ENCODE measurements at regions not wholly inside any gene's neighbourhood (a gene's known extent, or its start where the extent isn't known, plus 50 kb on each side); places are given as distances from the start of the nearest gene placed in this dataset.

DNA sequence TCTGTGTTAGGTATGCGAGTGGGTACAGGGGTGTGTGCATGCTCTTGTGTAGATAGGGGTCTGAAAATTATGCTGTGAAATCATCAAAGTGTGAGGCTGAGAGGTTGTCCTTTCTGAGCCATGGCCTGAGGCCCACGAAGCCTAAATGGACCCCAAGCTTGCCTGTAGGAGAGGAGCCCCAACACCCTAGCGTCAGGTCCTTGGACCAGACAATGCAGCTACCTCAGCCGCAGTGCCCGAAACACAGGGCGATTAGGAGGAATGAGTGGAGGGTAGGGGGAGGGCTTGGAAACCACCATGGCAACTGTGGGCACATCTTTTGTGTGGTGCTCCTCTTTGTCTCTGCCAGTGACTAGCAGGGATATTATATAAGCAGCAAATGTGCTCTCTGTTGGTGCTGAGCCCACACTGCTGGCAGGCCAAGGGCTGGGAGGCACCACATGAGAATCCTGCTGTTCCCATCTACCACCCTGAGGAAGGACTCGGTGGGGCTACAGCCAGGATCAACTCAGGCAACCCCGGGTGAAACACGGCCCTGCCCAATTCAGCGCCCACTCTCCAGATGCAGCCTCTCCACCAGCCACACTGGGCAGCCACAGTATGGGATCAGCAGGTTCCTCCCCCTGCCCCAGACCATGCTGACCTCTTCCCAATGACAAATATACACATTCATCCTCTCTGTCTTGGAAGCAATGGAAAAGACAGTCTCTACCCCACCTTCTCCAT is 84.6 kb upstream of the FSTL4 start:
- TF ChIP-seq, protein P1, sequence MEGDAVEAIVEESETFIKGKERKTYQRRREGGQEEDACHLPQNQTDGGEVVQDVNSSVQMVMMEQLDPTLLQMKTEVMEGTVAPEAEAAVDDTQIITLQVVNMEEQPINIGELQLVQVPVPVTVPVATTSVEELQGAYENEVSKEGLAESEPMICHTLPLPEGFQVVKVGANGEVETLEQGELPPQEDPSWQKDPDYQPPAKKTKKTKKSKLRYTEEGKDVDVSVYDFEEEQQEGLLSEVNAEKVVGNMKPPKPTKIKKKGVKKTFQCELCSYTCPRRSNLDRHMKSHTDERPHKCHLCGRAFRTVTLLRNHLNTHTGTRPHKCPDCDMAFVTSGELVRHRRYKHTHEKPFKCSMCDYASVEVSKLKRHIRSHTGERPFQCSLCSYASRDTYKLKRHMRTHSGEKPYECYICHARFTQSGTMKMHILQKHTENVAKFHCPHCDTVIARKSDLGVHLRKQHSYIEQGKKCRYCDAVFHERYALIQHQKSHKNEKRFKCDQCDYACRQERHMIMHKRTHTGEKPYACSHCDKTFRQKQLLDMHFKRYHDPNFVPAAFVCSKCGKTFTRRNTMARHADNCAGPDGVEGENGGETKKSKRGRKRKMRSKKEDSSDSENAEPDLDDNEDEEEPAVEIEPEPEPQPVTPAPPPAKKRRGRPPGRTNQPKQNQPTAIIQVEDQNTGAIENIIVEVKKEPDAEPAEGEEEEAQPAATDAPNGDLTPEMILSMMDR (IDR thresholded peaks at IDR 0.05) = no peak
- Mint-ChIP-seq H3K4me3 (ENCODE audit: unreplicated experiment) (no peak overlapping the region), H3K27ac (ENCODE audit: unreplicated experiment) (no peak overlapping the region), H3K27me3 (ENCODE audit: low read depth) (peaks cover 17% of the 10 kb centered on the region), H3K36me3 (ENCODE audit: low read depth) (no peaks in the 10 kb centered on the region), H3K4me1 (ENCODE audit: low read depth) (no peaks in the 10 kb centered on the region), H3K9me3 (ENCODE audit: low read depth) (no peaks in the 10 kb centered on the region)
- DNase-seq (ENCODE audit: low spot score) = no peak

DNA sequence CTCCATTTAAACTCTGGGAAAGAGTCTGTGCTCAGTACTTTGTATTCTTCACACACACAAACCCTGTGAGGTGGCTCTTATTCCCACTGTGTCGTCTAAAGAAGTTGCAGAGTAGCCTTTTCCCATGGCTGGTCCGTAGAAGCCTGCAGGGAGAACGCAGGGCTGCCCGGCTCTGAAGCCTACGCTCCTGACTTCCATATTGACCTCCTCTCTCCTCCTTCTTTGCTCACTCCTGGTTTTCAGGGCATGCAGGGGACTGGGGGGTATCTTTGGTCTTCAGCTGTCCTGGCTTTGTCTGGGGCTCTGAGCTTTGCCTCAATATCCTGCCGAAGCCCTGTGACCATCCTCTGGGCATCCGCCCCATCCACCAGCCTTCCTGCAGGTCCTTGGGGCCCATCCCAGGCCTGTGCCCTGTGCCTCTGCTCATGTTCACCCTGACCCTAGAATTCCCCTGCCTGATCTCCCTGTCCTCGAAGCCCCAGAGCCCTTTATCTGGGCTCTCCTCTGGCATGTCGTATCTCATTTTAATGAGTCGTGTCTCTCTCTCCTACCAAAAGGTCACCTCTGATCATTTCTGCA is 83.8 kb upstream of the FSTL4 start:
- H3K27me3 Mint-ChIP-seq (ENCODE audit: low read depth) = peaks cover 21% of the 10 kb centered on the region
- no peak for DNase-seq (ENCODE audit: low spot score)
- no peaks in the 10 kb centered on the region for H3K4me1 Mint-ChIP-seq (ENCODE audit: low read depth)
- H3K9me3 Mint-ChIP-seq (ENCODE audit: low read depth) = no peaks in the 10 kb centered on the region
- no peak overlapping the region for H3K4me3 Mint-ChIP-seq (ENCODE audit: unreplicated experiment)
- H3K36me3 Mint-ChIP-seq (ENCODE audit: low read depth) = no peaks in the 10 kb centered on the region
- TF ChIP-seq, protein P1 (IDR thresholded peaks at IDR 0.05) = no peak
- no peak overlapping the region for H3K27ac Mint-ChIP-seq (ENCODE audit: unreplicated experiment)

DNA sequence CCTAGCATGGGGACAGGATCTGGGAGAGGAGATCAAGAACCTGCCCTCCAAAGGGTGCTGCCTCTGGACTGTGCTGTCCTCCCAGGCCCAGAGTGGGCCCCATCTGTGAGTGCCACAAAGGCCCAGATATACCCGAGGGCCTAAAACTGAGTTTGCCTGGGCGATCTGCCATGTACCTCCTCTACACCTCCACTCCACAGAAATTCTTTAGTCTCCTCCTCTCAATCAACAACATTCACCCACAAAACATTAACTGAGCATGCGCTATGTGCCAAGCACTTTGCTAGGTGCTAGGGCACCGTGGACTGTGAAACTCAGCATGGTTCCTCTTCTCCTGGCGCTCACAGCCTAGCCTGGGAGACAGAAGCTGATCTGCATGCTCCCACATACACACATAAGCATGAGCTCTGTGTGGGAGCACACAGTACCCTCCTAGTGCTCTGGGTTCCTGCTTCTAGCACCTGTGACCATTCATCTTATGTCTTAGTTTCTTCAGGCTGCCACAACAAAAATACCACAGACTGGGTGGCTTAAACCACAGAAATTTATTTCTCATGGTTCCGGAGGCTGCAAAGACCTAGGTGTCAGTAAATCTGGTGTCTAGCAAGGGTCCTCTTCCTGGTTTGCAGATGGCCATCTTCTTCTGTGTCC is 82.0 kb upstream of the FSTL4 start:
- no peaks in the 10 kb centered on the region for H3K36me3 Mint-ChIP-seq (ENCODE audit: low read depth)
- H3K27ac Mint-ChIP-seq (ENCODE audit: unreplicated experiment) = no peak overlapping the region
- peaks cover 29% of the 10 kb centered on the region for H3K27me3 Mint-ChIP-seq (ENCODE audit: low read depth)
- no peaks in the 10 kb centered on the region for H3K9me3 Mint-ChIP-seq (ENCODE audit: low read depth)
- no peak overlapping the region for H3K4me3 Mint-ChIP-seq (ENCODE audit: unreplicated experiment)
- no peak for DNase-seq (ENCODE audit: low spot score)
- H3K4me1 Mint-ChIP-seq (ENCODE audit: low read depth) = no peaks in the 10 kb centered on the region
- TF ChIP-seq, protein P1 (IDR thresholded peaks at IDR 0.05) = no peak

DNA sequence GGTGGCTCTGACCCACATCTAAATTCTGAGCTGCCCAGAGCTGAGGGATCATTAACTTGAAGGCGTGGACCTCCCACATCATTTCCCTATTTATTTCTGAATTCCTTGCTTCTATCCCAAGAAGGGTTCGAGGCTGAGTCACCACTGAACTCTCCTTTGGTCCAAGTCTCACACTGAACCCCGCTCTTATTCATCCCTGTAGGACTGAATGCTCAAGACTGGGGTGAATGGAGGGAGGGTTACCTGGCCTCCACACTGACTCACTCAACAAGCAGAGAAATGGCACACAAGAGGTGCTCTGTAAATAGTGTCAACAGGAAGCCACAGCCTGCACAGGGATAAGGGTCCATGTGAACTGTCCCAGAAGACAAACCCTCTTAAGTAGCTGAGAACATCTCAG is 79.1 kb upstream of the FSTL4 start:
- Mint-ChIP-seq H3K27ac (ENCODE audit: unreplicated experiment) (no peak overlapping the region), H3K4me3 (ENCODE audit: unreplicated experiment) (no peak overlapping the region), H3K36me3 (ENCODE audit: low read depth) (no peaks in the 10 kb centered on the region), H3K4me1 (ENCODE audit: low read depth) (no peaks in the 10 kb centered on the region), H3K27me3 (ENCODE audit: low read depth) (peaks cover 32% of the 10 kb centered on the region), H3K9me3 (ENCODE audit: low read depth) (no peaks in the 10 kb centered on the region)
- no peak for DNase-seq (ENCODE audit: low spot score)
- TF ChIP-seq, protein P1 (IDR thresholded peaks at IDR 0.05) = no peak

DNA sequence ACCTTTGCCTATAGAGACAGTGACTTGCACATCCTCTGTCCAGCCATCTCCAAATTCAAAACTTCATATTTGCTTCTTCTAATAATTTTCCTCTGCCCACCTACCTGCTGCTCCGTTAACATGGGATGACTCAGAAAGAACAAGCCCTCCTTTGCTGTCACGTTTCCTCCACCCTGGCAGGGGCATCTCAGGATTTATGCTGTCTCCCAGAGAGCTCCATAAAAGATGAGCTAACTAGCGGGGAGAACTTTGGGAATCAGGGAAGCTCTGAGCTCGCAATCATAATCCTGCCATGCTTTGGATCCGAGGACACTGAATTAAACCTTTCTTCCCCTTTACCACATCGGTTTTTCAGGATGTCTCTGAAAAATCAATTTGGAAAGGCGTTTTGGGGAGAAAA is 78.4 kb upstream of the FSTL4 start:
- no peaks in the 10 kb centered on the region for H3K9me3 Mint-ChIP-seq (ENCODE audit: low read depth)
- peaks cover 32% of the 10 kb centered on the region for H3K27me3 Mint-ChIP-seq (ENCODE audit: low read depth)
- no peaks in the 10 kb centered on the region for H3K4me1 Mint-ChIP-seq (ENCODE audit: low read depth)
- DNase-seq (ENCODE audit: low spot score) = no peak
- TF ChIP-seq, protein P1 (IDR thresholded peaks at IDR 0.05) = no peak
- H3K36me3 Mint-ChIP-seq (ENCODE audit: low read depth) = no peaks in the 10 kb centered on the region
- no peak overlapping the region for H3K4me3 Mint-ChIP-seq (ENCODE audit: unreplicated experiment)
- H3K27ac Mint-ChIP-seq (ENCODE audit: unreplicated experiment) = no peak overlapping the region

Measured in chondrocyte (in vitro differentiated cells).